Pancreas (tissue), 10 donors: ENCODE measurements at regions not wholly inside any gene's neighbourhood (a gene's known extent, or its start where the extent isn't known, plus 50 kb on each side); places are given as distances from the start of the nearest gene placed in this dataset.

Experiments
- ATAC-seq, 4 donors: fragments of 200-7000 bp; cut with Tn5 transposase; one replicate each; pipeline versions ENCODE4 v1.8.0 to v1.9.1; 2020; ENCODE audit warnings: mild to moderate bottlenecking in 4 of 4, moderate library complexity in 4 of 4
- DNase-seq, 6 donors: peaks; one replicate each; pipeline ENCODE4 v3.0.0-alpha.2; 2020
- FAIRE-seq: peaks from 2 replicates; lab custom pipeline; 2012; peaks lifted over from hg19 to GRCh38; lab: Jason Lieb, UNC
- H3K27ac ChIP-seq, 4 donors: fragments of 200-600 bp; sonication (generic); 1 replicate in 3 of 4; 2 replicates in 1 of 4; pipeline versions ENCODE4 v1.5.0 to v1.8.0; 2020
- H3K27me3 ChIP-seq, 4 donors: fragments of 200-600 bp; one replicate each; pipeline ENCODE4 v1.8.0; 2021
- H3K36me3 ChIP-seq, 3 donors: fragments of 200-600 bp; sonication (generic) in 1 of 3; one replicate each; pipeline versions ENCODE4 v1.5.0 to v1.8.0; 2020 to 2021
- H3K4me1 ChIP-seq, 3 donors: fragments of 200-600 bp; one replicate each; pipeline ENCODE4 v1.8.0; 2021
- H3K4me3 ChIP-seq, 4 donors: fragments of 200-600 bp; sonication (generic) in 2 of 4; one replicate each; pipeline versions ENCODE4 v1.5.0 to v1.8.0; 2020 to 2021
- H3K9me3 ChIP-seq, 4 donors: fragments of 200-600 bp; one replicate each; pipeline ENCODE4 v1.8.0; 2021
- CTCF ChIP-seq, 4 donors: fragments of 200-600 bp; sonication (generic) in 3 of 4; IDR thresholded peaks; one replicate each; pipeline versions ENCODE4 v1.5.0 to v1.8.0; 2021; ENCODE audit warnings: antibody characterized with exemption in 4 of 4
- WGBS, 2 donors: extraction: QIAGEN DNeasy Blood & Tissue Kit; methylation state at CpG; one replicate each; pipeline ENCODE4 v1.1.7; 2013; 5-methylcytosine and 5-hydroxymethylcytosine counted together
- intact Hi-C, 3 donors: fragments of 100-400 bp; cut with DNase I; formaldehyde crosslinking; loops; one replicate each; pipeline versions ENCODE4 v1.11.1 to v1.14.2; 2022
- donor health status: healthy with polysubstance abuse.
- donor health status: DM: no; HTN: no; CAD: no; lungs with moderate emphysema.
- donor health status: DM: no; HTN: no; CAD: no.
- donor health status: control.
- donor health status: control.
- donor health status: Bipolar disorder and iron deficiency.
- donor health status: DM: yes; HTN: yes; CAD: no.
- donor health status: DM: no; HTN: no; CAD: no.
- donor health status: DM: no; HTN: no; CAD: no.
- donor health status: DM: yes; HTN: yes; CAD: no.

GRCh38 chr3:164267053-164267452 is 811.2 kb downstream of the SI start:
- H3K9me3 ChIP-seq = no peaks in the 10 kb centered on the region
- H3K27ac ChIP-seq = no peak overlapping the region
- DNase-seq = no peak
- no peaks in the 10 kb centered on the region for H3K27me3 ChIP-seq
- no peak overlapping the region for H3K4me3 ChIP-seq
- no peak for TF ChIP-seq CTCF (IDR thresholded peaks at IDR 0.05)
- FAIRE-seq = no peak
- intact Hi-C loops = no loop called here
- H3K36me3 ChIP-seq = no peaks in the 10 kb centered on the region
- H3K4me1 ChIP-seq = no peaks in the 10 kb centered on the region
- no peak for ATAC-seq

GRCh38 chr3:164250923-164251322 is 827.4 kb downstream of the SI start:
- intact Hi-C loops = no loop called here
- Histone ChIP-seq H3K36me3 (no peaks in the 10 kb centered on the region), H3K27me3 (no peaks in the 10 kb centered on the region), H3K4me3 (no peak overlapping the region), H3K4me1 (no peaks in the 10 kb centered on the region), H3K9me3 (no peaks in the 10 kb centered on the region), H3K27ac (no peak overlapping the region)
- DNase-seq = no peak
- no peak for ATAC-seq
- no peak for TF ChIP-seq CTCF (IDR thresholded peaks at IDR 0.05)
- 45 to 76% methylated on average over 1 of the region's 1 CpG for WGBS, 2 donors
- no peak for FAIRE-seq

GRCh38 chr3:164236851-164237250 is 841.4 kb downstream of the SI start:
- Histone ChIP-seq H3K4me3 (no peak overlapping the region), H3K9me3 (no peaks in the 10 kb centered on the region), H3K4me1 (no peaks in the 10 kb centered on the region), H3K27ac (no peak overlapping the region), H3K27me3 (no peaks in the 10 kb centered on the region), H3K36me3 (no peaks in the 10 kb centered on the region)
- no peak for DNase-seq
- ATAC-seq = no peak
- 75 to 76% methylated on average over 3 of the region's 3 CpGs for WGBS, 2 donors
- FAIRE-seq = no peak
- intact Hi-C loops = no loop called here
- no peak for TF ChIP-seq CTCF (IDR thresholded peaks at IDR 0.05)

GRCh38 chr3:164235289-164236028 is 842.8 kb downstream of the SI start:
- no peak for TF ChIP-seq CTCF (IDR thresholded peaks at IDR 0.05)
- Histone ChIP-seq H3K27ac (no peak overlapping the region), H3K9me3 (no peaks in the 10 kb centered on the region), H3K4me1 (no peaks in the 10 kb centered on the region), H3K4me3 (no peak overlapping the region), H3K27me3 (no peaks in the 10 kb centered on the region), H3K36me3 (no peaks in the 10 kb centered on the region)
- WGBS, 2 donors = 57 to 65% methylated on average over 4 of the region's 4 CpGs
- no peak for FAIRE-seq
- intact Hi-C loops = no loop called here
- no peak for ATAC-seq
- no peak for DNase-seq

GRCh38 chr3:164233951-164234350 is 844.3 kb downstream of the SI start:
- Histone ChIP-seq H3K9me3 (no peaks in the 10 kb centered on the region), H3K27me3 (no peaks in the 10 kb centered on the region), H3K4me3 (no peak overlapping the region), H3K4me1 (no peaks in the 10 kb centered on the region), H3K36me3 (no peaks in the 10 kb centered on the region), H3K27ac (no peak overlapping the region)
- WGBS, 2 donors = 73 to 83% methylated on average over 2 of the region's 2 CpGs
- DNase-seq (no peak), FAIRE-seq (no peak), ATAC-seq (no peak)
- intact Hi-C loops = no loop called here
- no peak for TF ChIP-seq CTCF (IDR thresholded peaks at IDR 0.05)
